ENCODE measurements at regions not wholly inside any gene's neighbourhood (a gene's known extent, or its start where the extent isn't known, plus 50 kb on each side); places are given as distances from the start of the nearest gene placed in this dataset.

DNA sequence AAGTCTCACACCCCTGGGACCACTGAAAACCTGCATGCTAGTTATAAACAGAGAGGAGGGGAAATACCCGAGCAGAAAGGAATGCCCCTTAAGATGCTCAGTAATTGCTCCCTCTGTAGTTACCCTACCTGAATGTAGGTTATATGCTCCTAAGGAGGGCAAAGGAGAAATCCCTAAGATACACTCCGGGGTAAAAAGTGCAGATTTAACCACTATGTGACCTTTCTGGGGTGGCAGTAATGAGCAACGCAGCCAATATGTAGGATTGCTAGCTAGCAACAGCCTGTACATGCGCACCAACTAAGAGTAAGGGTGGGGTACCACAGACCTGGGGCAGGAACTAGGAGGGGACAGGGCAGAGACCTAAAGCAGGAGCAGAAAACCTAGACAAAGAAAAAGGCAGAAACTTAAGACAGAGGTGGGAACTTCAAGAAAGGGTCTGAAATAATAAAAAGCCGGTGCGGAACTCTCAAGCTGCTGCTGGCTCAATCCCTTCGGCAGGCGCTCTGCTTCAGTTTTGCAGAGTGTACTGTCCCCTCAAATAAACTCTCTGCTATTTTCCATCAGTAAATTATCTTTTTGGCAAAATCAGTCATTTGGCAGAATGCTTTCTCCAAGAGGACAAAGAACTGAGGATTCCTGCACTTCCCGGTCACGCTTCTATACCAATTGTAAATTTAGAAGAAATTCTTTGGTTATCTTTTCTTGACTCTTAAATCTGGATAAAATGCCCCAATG, 823.8 kb downstream of the CDH11 start:
- TF ChIP-seq EZH2 (IDR thresholded peaks at IDR 0.05; ENCODE audit: low read length) (no peak), CTCF (optimal IDR thresholded peaks at IDR 0.05 in 1 of 3, IDR thresholded peaks at IDR 0.05 in 1 of 3, conservative IDR thresholded peaks at IDR 0.05 in 1 of 3; ENCODE audit: extremely low read depth in 1 of 3, insufficient read depth in 2 of 3, low read length in 3 of 3) (no peak)

All from keratinocyte (primary cell).